ENCODE measurements at regions not wholly inside any gene's neighbourhood (a gene's known extent, or its start where the extent isn't known, plus 50 kb on each side); places are given as distances from the start of the nearest gene placed in this dataset.

DNA sequence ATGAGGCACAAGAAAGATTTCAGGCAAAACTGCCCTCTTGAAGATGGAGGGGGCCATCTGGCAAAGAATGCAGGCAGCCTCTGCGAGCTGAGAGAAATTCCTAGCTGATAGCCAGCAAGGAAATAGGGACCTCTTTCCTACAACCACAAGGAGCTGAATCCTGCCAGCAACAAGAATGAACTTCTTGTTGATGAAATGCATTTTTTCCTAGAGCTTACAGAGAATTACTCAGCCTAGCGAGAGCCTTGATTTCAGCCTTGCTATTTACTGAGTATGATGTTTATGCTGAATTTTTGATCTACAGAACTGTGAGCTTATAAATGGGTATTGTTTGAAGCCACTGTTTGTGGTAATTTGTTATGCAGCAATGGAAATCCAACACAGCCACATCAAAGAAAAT, 148.5 kb upstream of the NAALADL2 start:
- H3K27ac Mint-ChIP-seq (ENCODE audit: unreplicated experiment) = no peak overlapping the region
- no peaks in the 10 kb centered on the region for H3K4me1 Mint-ChIP-seq (ENCODE audit: low read depth, unreplicated experiment)
- TF ChIP-seq, protein P1, sequence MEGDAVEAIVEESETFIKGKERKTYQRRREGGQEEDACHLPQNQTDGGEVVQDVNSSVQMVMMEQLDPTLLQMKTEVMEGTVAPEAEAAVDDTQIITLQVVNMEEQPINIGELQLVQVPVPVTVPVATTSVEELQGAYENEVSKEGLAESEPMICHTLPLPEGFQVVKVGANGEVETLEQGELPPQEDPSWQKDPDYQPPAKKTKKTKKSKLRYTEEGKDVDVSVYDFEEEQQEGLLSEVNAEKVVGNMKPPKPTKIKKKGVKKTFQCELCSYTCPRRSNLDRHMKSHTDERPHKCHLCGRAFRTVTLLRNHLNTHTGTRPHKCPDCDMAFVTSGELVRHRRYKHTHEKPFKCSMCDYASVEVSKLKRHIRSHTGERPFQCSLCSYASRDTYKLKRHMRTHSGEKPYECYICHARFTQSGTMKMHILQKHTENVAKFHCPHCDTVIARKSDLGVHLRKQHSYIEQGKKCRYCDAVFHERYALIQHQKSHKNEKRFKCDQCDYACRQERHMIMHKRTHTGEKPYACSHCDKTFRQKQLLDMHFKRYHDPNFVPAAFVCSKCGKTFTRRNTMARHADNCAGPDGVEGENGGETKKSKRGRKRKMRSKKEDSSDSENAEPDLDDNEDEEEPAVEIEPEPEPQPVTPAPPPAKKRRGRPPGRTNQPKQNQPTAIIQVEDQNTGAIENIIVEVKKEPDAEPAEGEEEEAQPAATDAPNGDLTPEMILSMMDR (IDR thresholded peaks at IDR 0.05; ENCODE audit: unreplicated experiment) = no peak
- H3K36me3 Mint-ChIP-seq (ENCODE audit: insufficient read depth, unreplicated experiment) = no peaks in the 10 kb centered on the region
- BruUV-seq (replicated peaks) = no TSS peak
- peaks cover 3% of the 10 kb centered on the region for H3K9me3 Mint-ChIP-seq (ENCODE audit: low read depth, unreplicated experiment)
- intact Hi-C loops (cut with micrococcal nuclease; ENCODE audit: unreplicated experiment) = no loop called here
- CTCF ChIA-PET = interaction anchor here (0.5 kb wide), 1 partner anchor 247 kb away, joined by 4 read pairs; no protein-coding TSS in a partner anchor
- H3K27me3 Mint-ChIP-seq (ENCODE audit: unreplicated experiment) = no peaks in the 10 kb centered on the region
- no peak overlapping the region for H3K4me3 Mint-ChIP-seq (ENCODE audit: low read depth, unreplicated experiment)
- no peak for DNase-seq

DNA sequence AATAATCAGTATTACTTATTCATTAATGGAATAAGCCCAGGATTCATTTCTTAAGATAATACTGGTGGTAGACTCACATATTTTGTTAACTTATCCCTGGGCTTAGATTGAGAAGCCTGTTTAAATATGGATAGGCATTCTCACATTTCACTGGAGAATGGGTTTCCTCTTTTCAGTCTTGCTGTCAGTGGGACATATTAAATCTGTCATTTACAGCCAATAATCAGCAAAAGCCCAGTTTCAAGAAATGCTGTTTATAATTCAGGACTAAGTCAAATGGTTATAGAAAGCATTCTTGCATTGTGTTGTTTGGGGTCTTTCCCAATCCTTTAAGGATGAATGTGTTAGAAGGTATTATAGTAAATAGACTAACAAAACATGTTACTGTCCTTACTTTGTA, 143.7 kb upstream of the NAALADL2 start:
- H3K27me3 Mint-ChIP-seq (ENCODE audit: unreplicated experiment) = no peaks in the 10 kb centered on the region
- DNase-seq = no peak
- CTCF ChIA-PET = no interaction called here
- H3K9me3 Mint-ChIP-seq (ENCODE audit: low read depth, unreplicated experiment) = peaks cover 3% of the 10 kb centered on the region
- BruUV-seq (replicated peaks) = no TSS peak
- H3K27ac Mint-ChIP-seq (ENCODE audit: unreplicated experiment) = no peak overlapping the region
- H3K4me1 Mint-ChIP-seq (ENCODE audit: low read depth, unreplicated experiment) = no peaks in the 10 kb centered on the region
- intact Hi-C loops (cut with micrococcal nuclease; ENCODE audit: unreplicated experiment) = no loop called here
- TF ChIP-seq, protein P1 (IDR thresholded peaks at IDR 0.05; ENCODE audit: unreplicated experiment) = no peak
- no peak overlapping the region for H3K4me3 Mint-ChIP-seq (ENCODE audit: low read depth, unreplicated experiment)
- H3K36me3 Mint-ChIP-seq (ENCODE audit: insufficient read depth, unreplicated experiment) = no peaks in the 10 kb centered on the region

DNA sequence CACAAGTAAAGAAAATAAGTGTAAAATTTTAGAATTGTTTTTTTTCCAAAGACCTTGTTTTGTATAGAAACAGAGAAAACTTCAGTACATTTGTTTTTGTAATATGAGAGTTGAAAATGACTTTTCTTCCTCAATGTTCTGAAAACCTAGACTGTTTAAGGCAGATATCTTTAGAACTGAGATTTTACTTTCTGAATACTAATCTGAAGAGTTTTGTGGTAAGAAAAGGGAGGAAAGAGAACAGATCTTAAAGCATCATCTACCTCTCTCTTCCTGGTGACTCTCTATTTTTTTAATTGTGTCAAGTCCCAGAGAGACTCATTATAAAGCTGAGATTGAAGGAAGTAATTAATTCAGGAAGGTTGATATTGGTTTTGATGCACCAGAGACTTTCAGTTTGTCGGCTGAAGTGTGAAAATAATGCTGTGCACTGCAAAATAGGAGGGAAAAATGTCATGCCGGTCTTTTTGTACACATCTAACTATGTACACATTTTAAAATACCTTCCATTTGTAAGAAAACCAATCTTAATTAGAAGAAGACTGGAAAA, 142.1 kb upstream of the NAALADL2 start:
- CTCF ChIA-PET = no interaction called here
- H3K9me3 Mint-ChIP-seq (ENCODE audit: low read depth, unreplicated experiment) = peaks cover 3% of the 10 kb centered on the region
- no TSS peak for BruUV-seq (replicated peaks)
- TF ChIP-seq, protein P1 (IDR thresholded peaks at IDR 0.05; ENCODE audit: unreplicated experiment) = no peak
- H3K4me3 Mint-ChIP-seq (ENCODE audit: low read depth, unreplicated experiment) = no peak overlapping the region
- H3K36me3 Mint-ChIP-seq (ENCODE audit: insufficient read depth, unreplicated experiment) = no peaks in the 10 kb centered on the region
- intact Hi-C loops (cut with micrococcal nuclease; ENCODE audit: unreplicated experiment) = no loop called here
- H3K27ac Mint-ChIP-seq (ENCODE audit: unreplicated experiment) = no peak overlapping the region
- DNase-seq = no peak
- H3K4me1 Mint-ChIP-seq (ENCODE audit: low read depth, unreplicated experiment) = no peaks in the 10 kb centered on the region
- no peaks in the 10 kb centered on the region for H3K27me3 Mint-ChIP-seq (ENCODE audit: unreplicated experiment)

DNA sequence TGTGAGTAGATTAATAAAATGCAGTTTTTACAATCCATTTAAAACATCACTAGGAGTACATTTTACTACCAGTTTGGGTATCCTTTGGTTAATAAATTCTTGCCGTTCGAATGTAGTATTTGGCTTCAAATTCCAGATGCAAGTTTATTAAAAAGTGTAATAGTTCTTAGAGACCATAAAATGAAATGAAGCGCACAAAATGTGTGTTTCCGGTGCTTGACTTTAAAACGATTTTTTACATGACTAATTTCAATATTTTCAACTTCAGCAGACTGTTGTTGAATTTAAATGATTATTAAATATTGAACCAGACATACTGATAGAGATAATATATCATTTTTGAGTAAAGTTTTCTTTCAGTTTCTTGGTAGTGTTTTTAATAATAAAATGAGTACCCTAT, 138.4 kb upstream of the NAALADL2 start:
- DNase-seq = no peak
- Mint-ChIP-seq H3K27ac (ENCODE audit: unreplicated experiment) (no peak overlapping the region), H3K4me1 (ENCODE audit: low read depth, unreplicated experiment) (no peaks in the 10 kb centered on the region), H3K36me3 (ENCODE audit: insufficient read depth, unreplicated experiment) (no peaks in the 10 kb centered on the region), H3K9me3 (ENCODE audit: low read depth, unreplicated experiment) (no peaks in the 10 kb centered on the region), H3K4me3 (ENCODE audit: low read depth, unreplicated experiment) (no peak overlapping the region), H3K27me3 (ENCODE audit: unreplicated experiment) (no peaks in the 10 kb centered on the region)
- no TSS peak for BruUV-seq (replicated peaks)
- TF ChIP-seq, protein P1 (IDR thresholded peaks at IDR 0.05; ENCODE audit: unreplicated experiment) = no peak
- CTCF ChIA-PET = no interaction called here
- intact Hi-C loops (cut with micrococcal nuclease; ENCODE audit: unreplicated experiment) = no loop called here

Data from Calu3 (cell line).